ENCODE measurements at regions not wholly inside any gene's neighbourhood (a gene's known extent, or its start where the extent isn't known, plus 50 kb on each side); places are given as distances from the start of the nearest gene placed in this dataset.

- DNase-seq: no peak
Observed at GRCh38 chr2:60033325-60033724, 520.1 kb downstream of the BCL11A start.

- no peak for DNase-seq
Observed at GRCh38 chr2:60029566-60029883, 523.9 kb downstream of the BCL11A start.

- DNase-seq: no peak
Observed at GRCh38 chr2:60028849-60029565, 524.4 kb downstream of the BCL11A start.

GRCh38 chr2:60025496-60025895, 528.0 kb downstream of the BCL11A start:
- no peak for DNase-seq

GRCh38 chr2:60023256-60023985, 530.0 kb downstream of the BCL11A start:
- no peak for DNase-seq

- DNase-seq: no peak
Observed at GRCh38 chr2:60007671-60008070, 545.8 kb downstream of the BCL11A start.

GRCh38 chr2:60003076-60003475, 550.4 kb downstream of the BCL11A start:
- no peak for DNase-seq

- no peak for DNase-seq
Observed at GRCh38 chr2:60002183-60002867, 551.1 kb downstream of the BCL11A start.

- DNase-seq: no peak
Observed at GRCh38 chr2:60000686-60001085, 552.8 kb downstream of the BCL11A start.

GRCh38 chr2:59998324-59998723, 555.1 kb downstream of the BCL11A start:
- no peak for DNase-seq

- no peak for DNase-seq
Observed at GRCh38 chr2:59997371-59997770, 556.1 kb downstream of the BCL11A start.

- no peak for DNase-seq
Observed at GRCh38 chr2:59996855-59997254, 556.6 kb downstream of the BCL11A start.

GRCh38 chr2:59993726-59994125, 559.7 kb downstream of the BCL11A start:
- DNase-seq: no peak

- no peak for DNase-seq
Observed at GRCh38 chr2:59988341-59988740, 565.1 kb downstream of the BCL11A start.

- DNase-seq: no peak
Observed at GRCh38 chr2:59986511-59986910, 566.9 kb downstream of the BCL11A start.

- DNase-seq: no peak
Observed at GRCh38 chr2:59985923-59986322, 567.5 kb downstream of the BCL11A start.

- no peak for DNase-seq
Observed at GRCh38 chr2:59974051-59974766, 579.2 kb downstream of the BCL11A start.

- DNase-seq: no peak
Observed at GRCh38 chr2:59969161-59969560, 584.3 kb downstream of the BCL11A start.

- no peak for DNase-seq
Observed at GRCh38 chr2:59968441-59968840, 585.0 kb downstream of the BCL11A start.

- DNase-seq: no peak
Observed at GRCh38 chr2:59967691-59968090, 585.8 kb downstream of the BCL11A start.

GRCh38 chr2:59963157-59963556, 590.3 kb downstream of the BCL11A start:
- no peak for DNase-seq

- no peak for DNase-seq
Observed at GRCh38 chr2:59961746-59962145, 591.7 kb downstream of the BCL11A start.

GRCh38 chr2:59959944-59960343, 593.5 kb downstream of the BCL11A start:
- no peak for DNase-seq

All from activated gamma-delta T cell treated with Interleukin-2 at 50 U/mL for 16 hours (primary cell).